ENCODE measurements at regions not wholly inside any gene's neighbourhood (a gene's known extent, or its start where the extent isn't known, plus 50 kb on each side); places are given as distances from the start of the nearest gene placed in this dataset.
"Not testable (repeated sequence)": the region's sequence is repeated elsewhere in the genome, so short reads cannot be mapped to it uniquely, and the experiment has no call there.

GRCh38 chr7:153731504-153731903, 320.7 kb upstream of the DPP6 start:
- peaks cover 38% of the 10 kb centered on the region for H3K9me3 Mint-ChIP-seq
- H3K27ac Mint-ChIP-seq; CTCF ChIA-PET; H3K27me3 Mint-ChIP-seq (ENCODE audit: low read depth); H3K4me1 Mint-ChIP-seq; ATAC-seq; H3K4me3 Mint-ChIP-seq; DNase-seq (ENCODE audit: low spot score); POLR2A ChIA-PET: not testable (repeated sequence)
- peaks cover 44% of the 10 kb centered on the region for H3K36me3 Mint-ChIP-seq

- H3K27ac Mint-ChIP-seq; CTCF ChIA-PET; H3K4me1 Mint-ChIP-seq; H3K4me3 Mint-ChIP-seq; H3K27me3 Mint-ChIP-seq (ENCODE audit: low read depth); DNase-seq (ENCODE audit: low spot score); POLR2A ChIA-PET; ATAC-seq: not testable (repeated sequence)
- peaks cover 45% of the 10 kb centered on the region for H3K9me3 Mint-ChIP-seq
- H3K36me3 Mint-ChIP-seq: peaks cover 42% of the 10 kb centered on the region
These were observed 308.8 kb upstream of the DPP6 start for GRCh38 chr7:153743434-153743833.

DNA sequence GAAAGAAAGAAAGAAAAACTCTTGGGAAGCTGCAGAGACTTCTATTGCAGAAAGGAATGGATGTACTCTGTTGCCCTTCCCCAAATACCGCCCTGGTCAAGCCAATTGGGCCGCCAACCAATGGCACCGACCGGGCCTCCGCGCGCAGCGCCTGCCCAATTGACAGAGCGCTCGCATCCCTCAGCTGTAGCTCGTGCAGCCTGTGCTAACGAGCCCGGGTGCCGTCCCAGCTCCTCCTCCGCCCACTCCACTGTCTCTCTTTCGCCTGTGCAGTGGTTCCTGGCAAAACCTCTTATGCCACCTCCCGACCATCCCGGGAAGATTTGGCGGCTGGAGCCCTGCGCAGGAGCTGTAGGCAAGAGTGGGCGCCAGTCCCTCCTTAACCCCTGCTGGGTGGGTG, 304.2 kb upstream of the DPP6 start:
- peaks cover 23% of the 10 kb centered on the region for H3K9me3 Mint-ChIP-seq
- H3K27me3 Mint-ChIP-seq (ENCODE audit: low read depth); CTCF ChIA-PET; H3K27ac Mint-ChIP-seq; H3K4me1 Mint-ChIP-seq; DNase-seq (ENCODE audit: low spot score); H3K4me3 Mint-ChIP-seq; POLR2A ChIA-PET; ATAC-seq: not testable (repeated sequence)
- peaks cover 22% of the 10 kb centered on the region for H3K36me3 Mint-ChIP-seq

GRCh38 chr7:153748885-153749284, 303.3 kb upstream of the DPP6 start:
- peaks cover 21% of the 10 kb centered on the region for H3K36me3 Mint-ChIP-seq
- POLR2A ChIA-PET, H3K4me3 Mint-ChIP-seq: not testable (repeated sequence)

GRCh38 chr7:153765869-153766268, 286.3 kb upstream of the DPP6 start:
- H3K4me1 Mint-ChIP-seq; H3K27me3 Mint-ChIP-seq (ENCODE audit: low read depth); ATAC-seq; H3K27ac Mint-ChIP-seq; CTCF ChIA-PET; DNase-seq (ENCODE audit: low spot score); POLR2A ChIA-PET; H3K4me3 Mint-ChIP-seq: not testable (repeated sequence)
- Mint-ChIP-seq H3K36me3 (peaks cover 54% of the 10 kb centered on the region), H3K9me3 (peaks cover 73% of the 10 kb centered on the region)

More at GRCh38 chr7:153748885-153749284, 303.3 kb upstream of the DPP6 start:
- ATAC-seq; H3K27me3 Mint-ChIP-seq (ENCODE audit: low read depth); DNase-seq (ENCODE audit: low spot score); H3K4me1 Mint-ChIP-seq; H3K27ac Mint-ChIP-seq; CTCF ChIA-PET: not testable (repeated sequence)
- peaks cover 19% of the 10 kb centered on the region for H3K9me3 Mint-ChIP-seq

DNA sequence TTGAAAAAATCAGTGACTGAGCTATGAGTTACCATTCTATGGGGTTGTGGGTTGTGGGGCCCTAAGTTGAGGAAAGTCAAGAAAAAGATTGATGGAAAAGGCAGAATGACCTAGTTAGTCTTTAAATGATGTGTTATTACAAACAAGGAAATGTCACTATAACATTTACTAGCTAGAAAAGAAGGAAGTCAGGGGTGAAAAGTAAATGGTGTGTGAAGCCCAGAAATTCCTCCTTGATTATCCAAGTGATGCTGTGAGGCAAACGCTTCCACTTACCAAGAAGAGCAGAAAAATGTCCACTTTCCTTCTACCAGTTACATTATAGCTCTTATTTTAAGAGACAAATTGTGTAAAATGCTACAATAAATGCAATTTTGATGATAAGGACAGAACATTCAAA, 285.3 kb upstream of the DPP6 start:
- DNase-seq (ENCODE audit: low spot score); H3K27ac Mint-ChIP-seq; H3K27me3 Mint-ChIP-seq (ENCODE audit: low read depth); H3K4me3 Mint-ChIP-seq; ATAC-seq; H3K4me1 Mint-ChIP-seq; CTCF ChIA-PET; POLR2A ChIA-PET: not testable (repeated sequence)
- Mint-ChIP-seq H3K9me3 (peaks cover 71% of the 10 kb centered on the region), H3K36me3 (peaks cover 56% of the 10 kb centered on the region)

DNA sequence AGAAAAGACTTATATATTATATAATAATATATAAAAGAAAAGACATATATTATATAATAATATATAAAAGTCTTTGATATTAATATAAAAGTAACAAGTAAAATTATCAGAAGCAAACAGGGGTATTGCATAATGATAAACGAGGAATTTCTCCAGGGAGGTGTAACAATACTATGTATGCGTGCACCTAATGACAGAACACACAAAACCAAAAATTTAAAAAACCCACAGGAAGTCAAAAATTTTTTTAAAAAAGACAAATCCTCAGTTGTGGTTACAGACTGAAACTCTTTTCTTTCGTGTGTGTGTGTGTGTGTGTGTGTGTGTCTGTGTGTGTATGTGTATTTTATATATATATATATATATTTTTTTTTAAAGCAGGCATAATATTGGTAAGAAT, 279.2 kb upstream of the DPP6 start:
- ChIA-PET POLR2A (no interaction called here), CTCF (no interaction called here)
- DNase-seq (ENCODE audit: low spot score): no peak
- peaks cover 40% of the 10 kb centered on the region for H3K36me3 Mint-ChIP-seq
- H3K4me1 Mint-ChIP-seq: no peaks in the 10 kb centered on the region
- no peak overlapping the region for H3K27ac Mint-ChIP-seq
- no peak overlapping the region for H3K4me3 Mint-ChIP-seq
- no peak for ATAC-seq
- H3K27me3 Mint-ChIP-seq (ENCODE audit: low read depth): peaks cover 3% of the 10 kb centered on the region
- H3K9me3 Mint-ChIP-seq: peaks cover 52% of the 10 kb centered on the region
- TF ChIP-seq NFE2L1 (CRISPR knock-in tag; IDR thresholded peaks at IDR 0.05) (no peak), ZNF121 (CRISPR knock-in tag; IDR thresholded peaks at IDR 0.05) (no peak), ATF2 (CRISPR knock-in tag; IDR thresholded peaks at IDR 0.05; ENCODE audit: borderline replicate concordance, low read depth) (no peak), CREM (CRISPR knock-in tag; IDR thresholded peaks at IDR 0.05) (no peak), MXD4 (CRISPR knock-in tag; IDR thresholded peaks at IDR 0.05; ENCODE audit: borderline replicate concordance) (no peak), NR1H2 (CRISPR knock-in tag; IDR thresholded peaks at IDR 0.05) (no peak), USF1 (CRISPR knock-in tag; IDR thresholded peaks at IDR 0.05) (no peak), ZNF138 (CRISPR knock-in tag; conservative IDR thresholded peaks at IDR 0.05) (no peak), ZMAT4 (CRISPR knock-in tag; IDR thresholded peaks at IDR 0.05) (no peak), GTF2I (CRISPR knock-in tag; conservative IDR thresholded peaks at IDR 0.05) (no peak), STAT6 (CRISPR knock-in tag; conservative IDR thresholded peaks at IDR 0.05; ENCODE audit: low read depth) (no peak), ATF1 (CRISPR knock-in tag; IDR thresholded peaks at IDR 0.05) (no peak)

DNA sequence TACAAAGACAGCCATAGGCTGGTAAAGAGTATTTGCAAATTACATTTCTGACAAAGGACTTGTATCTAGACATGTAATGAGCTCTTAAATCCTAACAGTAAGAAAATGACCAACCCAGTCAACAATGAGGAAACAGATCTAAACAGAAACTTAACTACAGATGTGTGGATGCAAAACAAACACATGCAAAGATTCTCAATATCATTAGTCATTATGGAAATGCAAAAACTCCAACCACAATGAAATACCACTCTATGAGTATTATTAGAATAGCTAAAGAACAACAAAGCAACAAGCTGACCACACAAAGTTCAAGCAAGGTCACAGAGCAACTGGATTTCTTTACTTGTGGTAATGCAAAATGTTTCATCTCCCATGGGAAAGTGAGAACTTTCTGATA, 275.3 kb upstream of the DPP6 start:
- H3K27me3 Mint-ChIP-seq (ENCODE audit: low read depth); DNase-seq (ENCODE audit: low spot score); POLR2A ChIA-PET; ATAC-seq; H3K27ac Mint-ChIP-seq; H3K4me1 Mint-ChIP-seq; CTCF ChIA-PET; H3K4me3 Mint-ChIP-seq: not testable (repeated sequence)
- Mint-ChIP-seq H3K36me3 (peaks cover 34% of the 10 kb centered on the region), H3K9me3 (peaks cover 37% of the 10 kb centered on the region)

All from WTC11 (cell line).